ENCODE measurements at regions not wholly inside any gene's neighbourhood (a gene's known extent, or its start where the extent isn't known, plus 50 kb on each side); places are given as distances from the start of the nearest gene placed in this dataset.

GRCh38 chr5:15116996-15117395 lies 245.4 kb upstream of the ANKH start:
- no peaks in the 10 kb centered on the region for H3K27me3 ChIP-seq (replicated peaks; ENCODE audit: insufficient read depth, low read length)
- TF ChIP-seq CTCF (IDR thresholded peaks at IDR 0.05; ENCODE audit: low read length) (no peak), EZH2phosphoT487 (IDR thresholded peaks at IDR 0.05; ENCODE audit: low read length) (no peak), EZH2 (optimal IDR thresholded peaks at IDR 0.05; ENCODE audit: low read depth, low read length) (no peak)
- no peak overlapping the region for H3K4me3 ChIP-seq (ENCODE audit: low read length)
- DNase-seq = no peak
- no peaks in the 10 kb centered on the region for H3K4me1 ChIP-seq (ENCODE audit: low read length)
- H2AFZ ChIP-seq (ENCODE audit: low read length) = no peak overlapping the region
- no peaks in the 10 kb centered on the region for H3K36me3 ChIP-seq (replicated peaks; ENCODE audit: insufficient read depth, low read length)
- H3F3A ChIP-seq (ENCODE audit: insufficient read depth, low read length) = no peaks in the 10 kb centered on the region
- no peak overlapping the region for H3K27ac ChIP-seq (ENCODE audit: low read length)
- no peaks in the 10 kb centered on the region for H3K9me2 ChIP-seq (replicated peaks; ENCODE audit: insufficient read depth, low read length)
- no peaks in the 10 kb centered on the region for H3K79me2 ChIP-seq (ENCODE audit: low read length)
- no peak overlapping the region for H3K9ac ChIP-seq (ENCODE audit: low read length)
- no peaks in the 10 kb centered on the region for H3K9me3 ChIP-seq (replicated peaks; ENCODE audit: insufficient read depth, low read length)
- no peaks in the 10 kb centered on the region for H4K20me1 ChIP-seq (ENCODE audit: insufficient read depth, low read length)
- H3K4me2 ChIP-seq (ENCODE audit: low read depth, low read length) = no peak overlapping the region

GRCh38 chr5:15106530-15107283 lies 235.1 kb upstream of the ANKH start:
- no peak for DNase-seq
- H3K27ac ChIP-seq (ENCODE audit: low read length) = no peak overlapping the region
- TF ChIP-seq CTCF (IDR thresholded peaks at IDR 0.05; ENCODE audit: low read length) = no peak
- TF ChIP-seq EZH2 (optimal IDR thresholded peaks at IDR 0.05; ENCODE audit: low read depth, low read length) = no peak
- TF ChIP-seq EZH2phosphoT487 (IDR thresholded peaks at IDR 0.05; ENCODE audit: low read length) = no peak
- no peaks in the 10 kb centered on the region for H3K36me3 ChIP-seq (replicated peaks; ENCODE audit: insufficient read depth, low read length)
- no peak overlapping the region for H3K4me3 ChIP-seq (ENCODE audit: low read length)
- no peaks in the 10 kb centered on the region for H3F3A ChIP-seq (ENCODE audit: insufficient read depth, low read length)
- H3K4me2 ChIP-seq (ENCODE audit: low read depth, low read length) = no peak overlapping the region
- H4K20me1 ChIP-seq (ENCODE audit: insufficient read depth, low read length) = no peaks in the 10 kb centered on the region
- H3K9ac ChIP-seq (ENCODE audit: low read length) = no peak overlapping the region
- no peaks in the 10 kb centered on the region for H3K9me2 ChIP-seq (replicated peaks; ENCODE audit: insufficient read depth, low read length)
- H3K79me2 ChIP-seq (ENCODE audit: low read length) = no peaks in the 10 kb centered on the region
- H3K9me3 ChIP-seq (replicated peaks; ENCODE audit: insufficient read depth, low read length) = no peaks in the 10 kb centered on the region
- H2AFZ ChIP-seq (ENCODE audit: low read length) = no peak overlapping the region
- H3K27me3 ChIP-seq (replicated peaks; ENCODE audit: insufficient read depth, low read length) = no peaks in the 10 kb centered on the region
- H3K4me1 ChIP-seq (ENCODE audit: low read length) = no peaks in the 10 kb centered on the region

- no peaks in the 10 kb centered on the region for H3K36me3 ChIP-seq (replicated peaks; ENCODE audit: insufficient read depth, low read length)
- H2AFZ ChIP-seq (ENCODE audit: low read length) = no peak overlapping the region
- H3K4me2 ChIP-seq (ENCODE audit: low read depth, low read length) = no peak overlapping the region
- no peaks in the 10 kb centered on the region for H3K27me3 ChIP-seq (replicated peaks; ENCODE audit: insufficient read depth, low read length)
- no peaks in the 10 kb centered on the region for H3K9me2 ChIP-seq (replicated peaks; ENCODE audit: insufficient read depth, low read length)
- H3K4me3 ChIP-seq (ENCODE audit: low read length) = no peak overlapping the region
- no peak overlapping the region for H3K9ac ChIP-seq (ENCODE audit: low read length)
- no peak for TF ChIP-seq EZH2phosphoT487 (IDR thresholded peaks at IDR 0.05; ENCODE audit: low read length)
- TF ChIP-seq CTCF (IDR thresholded peaks at IDR 0.05; ENCODE audit: low read length) = peak; percentile 83
- TF ChIP-seq EZH2 (optimal IDR thresholded peaks at IDR 0.05; ENCODE audit: low read depth, low read length) = no peak
- DNase-seq = peak; percentile 63
- H3K4me1 ChIP-seq (ENCODE audit: low read length) = no peaks in the 10 kb centered on the region
- no peaks in the 10 kb centered on the region for H3K79me2 ChIP-seq (ENCODE audit: low read length)
- H3K27ac ChIP-seq (ENCODE audit: low read length) = no peak overlapping the region
- no peaks in the 10 kb centered on the region for H4K20me1 ChIP-seq (ENCODE audit: insufficient read depth, low read length)
- H3F3A ChIP-seq (ENCODE audit: insufficient read depth, low read length) = no peaks in the 10 kb centered on the region
- H3K9me3 ChIP-seq (replicated peaks; ENCODE audit: insufficient read depth, low read length) = no peaks in the 10 kb centered on the region
These were observed 234.3 kb upstream of the ANKH start for GRCh38 chr5:15105799-15106393.

All from MM.1S (cell line).